ENCODE measurements at regions not wholly inside any gene's neighbourhood (a gene's known extent, or its start where the extent isn't known, plus 50 kb on each side); places are given as distances from the start of the nearest gene placed in this dataset.

- Histone ChIP-seq H3K4me1 (peaks cover 0 to 10% (median 4%) of the 10 kb centered on the region in 4 donors), H3K27me3 (no peaks in the 10 kb centered on the region), H3K36me3 (no peaks in the 10 kb centered on the region), H3K9me3 (peaks cover 0 to 8% (median 0%) of the 10 kb centered on the region in 4 donors), H3K4me3 (no peak overlapping the region), H3K27ac (peak overlapping the region in 1 of 5 donors; percentile 4)
- TF ChIP-seq CTCF (IDR thresholded peaks at IDR 0.05) (no peak), EP300 (IDR thresholded peaks at IDR 0.05) (no peak), POLR2AphosphoS5 (IDR thresholded peaks at IDR 0.05) (no peak), POLR2A (IDR thresholded peaks at IDR 0.05) (no peak)
- WGBS, 5 donors: 21 to 30% (median 26%) methylated on average over 10 of the region's 10 CpGs
- intact Hi-C loops (cut with DNase I; ENCODE audit: low total_unique reads): no loop called here
- peak in 1 of 2 donors; percentile 71 for DNase-seq
Measured at GRCh38 chr11:121800731-121801393, 315.2 kb downstream of the BLID start.

- no peak overlapping the region for H3K27ac ChIP-seq
Measured at GRCh38 chr11:121800240-121800639, 315.8 kb downstream of the BLID start.

GRCh38 chr11:121797496-121797895, 318.5 kb downstream of the BLID start:
- intact Hi-C loops (cut with DNase I; ENCODE audit: low total_unique reads): no loop called here
- H3K27me3 ChIP-seq: no peaks in the 10 kb centered on the region
- WGBS, 5 donors: 83 to 91% (median 89%) methylated on average over 3 of the region's 3 CpGs
- H3K9me3 ChIP-seq: peaks cover 0 to 8% (median 0%) of the 10 kb centered on the region in 4 donors
- no peak overlapping the region for H3K4me3 ChIP-seq
- no peak for DNase-seq
- H3K27ac ChIP-seq: no peak overlapping the region
- TF ChIP-seq POLR2A (IDR thresholded peaks at IDR 0.05): no peak
- TF ChIP-seq EP300 (IDR thresholded peaks at IDR 0.05): no peak
- TF ChIP-seq CTCF (IDR thresholded peaks at IDR 0.05): no peak
- TF ChIP-seq POLR2AphosphoS5 (IDR thresholded peaks at IDR 0.05): no peak
- no peaks in the 10 kb centered on the region for H3K36me3 ChIP-seq
- peaks cover 0 to 10% (median 4%) of the 10 kb centered on the region in 4 donors for H3K4me1 ChIP-seq

More at GRCh38 chr11:121800240-121800639, 315.8 kb downstream of the BLID start:
- no peak overlapping the region for H3K4me3 ChIP-seq
- peaks cover 0 to 10% (median 4%) of the 10 kb centered on the region in 4 donors for H3K4me1 ChIP-seq
- intact Hi-C loops (cut with DNase I; ENCODE audit: low total_unique reads): no loop called here
- no peaks in the 10 kb centered on the region for H3K27me3 ChIP-seq
- H3K9me3 ChIP-seq: peaks cover 0 to 8% (median 0%) of the 10 kb centered on the region in 4 donors
- no peak for DNase-seq
- no peaks in the 10 kb centered on the region for H3K36me3 ChIP-seq
- TF ChIP-seq EP300 (IDR thresholded peaks at IDR 0.05): no peak

GRCh38 chr11:121795174-121795573, 320.8 kb downstream of the BLID start:
- no peaks in the 10 kb centered on the region for H3K36me3 ChIP-seq
- no peak overlapping the region for H3K27ac ChIP-seq
- 61 to 84% (median 79%) methylated on average over 7 of the region's 7 CpGs for WGBS, 5 donors
- intact Hi-C loops (cut with DNase I; ENCODE audit: low total_unique reads): no loop called here
- no peak for TF ChIP-seq CTCF (IDR thresholded peaks at IDR 0.05)
- no peak for TF ChIP-seq EP300 (IDR thresholded peaks at IDR 0.05)
- no peak for TF ChIP-seq POLR2A (IDR thresholded peaks at IDR 0.05)
- TF ChIP-seq POLR2AphosphoS5 (IDR thresholded peaks at IDR 0.05): no peak
- peak in 1 of 2 donors; percentile 39 for DNase-seq
- peaks cover 0 to 8% (median 0%) of the 10 kb centered on the region in 4 donors for H3K9me3 ChIP-seq
- no peak overlapping the region for H3K4me3 ChIP-seq
- peaks cover 0 to under 1% (median 0%) of the 10 kb centered on the region in 4 donors for H3K4me1 ChIP-seq
- no peaks in the 10 kb centered on the region for H3K27me3 ChIP-seq

- no peak for TF ChIP-seq POLR2A (IDR thresholded peaks at IDR 0.05)
- Histone ChIP-seq H3K4me1 (no peaks in the 10 kb centered on the region), H3K9me3 (peaks cover 0 to 4% (median 0%) of the 10 kb centered on the region in 4 donors), H3K27me3 (no peaks in the 10 kb centered on the region), H3K4me3 (no peak overlapping the region), H3K36me3 (no peaks in the 10 kb centered on the region), H3K27ac (no peak overlapping the region)
- no peak for DNase-seq
- WGBS, 5 donors: 89 to 94% (median 91%) methylated on average over 19 to 22 of the region's 22 CpGs
- intact Hi-C loops (cut with DNase I; ENCODE audit: low total_unique reads): no loop called here
Measured at GRCh38 chr11:121794671-121795141, 321.3 kb downstream of the BLID start.
